Activated CD4-positive, alpha-beta T cell treated with anti-CD3 and anti-CD28 coated beads for 4 hours (primary cell): ENCODE measurements at regions not wholly inside any gene's neighbourhood (a gene's known extent, or its start where the extent isn't known, plus 50 kb on each side); places are given as distances from the start of the nearest gene placed in this dataset.
"Not testable (repeated sequence)": the region's sequence is repeated elsewhere in the genome, so short reads cannot be mapped to it uniquely, and the experiment has no call there.

Source experiments
- DNase-seq, 2 donors: peaks; one replicate each; pipeline ENCODE4 v3.0.0-alpha.2; 2020

DNA sequence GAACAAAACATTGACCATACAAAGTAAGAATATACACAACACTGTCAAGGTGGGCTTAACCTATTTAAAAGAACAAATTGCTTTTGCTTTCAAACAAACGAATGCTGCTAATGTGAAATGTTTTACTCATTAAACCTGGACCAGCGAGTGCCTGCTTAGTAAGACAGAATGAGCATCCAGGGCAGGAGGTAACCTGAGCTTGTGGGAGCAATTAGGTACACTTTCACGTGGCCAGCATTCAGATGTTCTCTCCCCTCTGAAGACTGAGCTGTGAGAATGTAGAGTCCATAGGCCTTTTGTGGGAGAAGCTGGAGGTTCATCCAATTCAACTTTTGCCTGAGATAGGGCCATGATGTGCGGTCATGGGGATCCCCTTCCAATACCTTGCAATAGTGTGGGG, 266.5 kb downstream of the TSN start:
- DNase-seq: no peak

DNA sequence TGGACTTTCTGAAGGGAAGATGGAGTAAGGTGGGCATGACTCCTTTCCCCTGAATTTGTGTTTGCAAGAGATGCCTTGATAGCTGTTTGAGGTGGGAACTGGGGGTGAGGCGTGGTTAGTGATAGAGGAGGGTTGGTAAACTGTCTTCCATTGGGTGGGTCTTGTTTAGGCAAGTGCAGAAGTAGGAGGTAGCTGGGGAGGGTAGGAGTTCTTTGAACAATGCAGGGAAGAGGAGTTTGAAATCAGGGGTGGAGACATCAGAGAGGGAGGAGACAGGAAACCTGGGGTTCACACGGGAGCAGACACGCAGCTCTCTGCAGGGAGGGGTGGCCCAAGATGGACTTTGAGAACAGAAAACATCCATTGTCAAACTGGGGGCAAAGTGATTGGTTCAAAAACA, 267.1 kb downstream of the TSN start:
- DNase-seq: no peak

DNA sequence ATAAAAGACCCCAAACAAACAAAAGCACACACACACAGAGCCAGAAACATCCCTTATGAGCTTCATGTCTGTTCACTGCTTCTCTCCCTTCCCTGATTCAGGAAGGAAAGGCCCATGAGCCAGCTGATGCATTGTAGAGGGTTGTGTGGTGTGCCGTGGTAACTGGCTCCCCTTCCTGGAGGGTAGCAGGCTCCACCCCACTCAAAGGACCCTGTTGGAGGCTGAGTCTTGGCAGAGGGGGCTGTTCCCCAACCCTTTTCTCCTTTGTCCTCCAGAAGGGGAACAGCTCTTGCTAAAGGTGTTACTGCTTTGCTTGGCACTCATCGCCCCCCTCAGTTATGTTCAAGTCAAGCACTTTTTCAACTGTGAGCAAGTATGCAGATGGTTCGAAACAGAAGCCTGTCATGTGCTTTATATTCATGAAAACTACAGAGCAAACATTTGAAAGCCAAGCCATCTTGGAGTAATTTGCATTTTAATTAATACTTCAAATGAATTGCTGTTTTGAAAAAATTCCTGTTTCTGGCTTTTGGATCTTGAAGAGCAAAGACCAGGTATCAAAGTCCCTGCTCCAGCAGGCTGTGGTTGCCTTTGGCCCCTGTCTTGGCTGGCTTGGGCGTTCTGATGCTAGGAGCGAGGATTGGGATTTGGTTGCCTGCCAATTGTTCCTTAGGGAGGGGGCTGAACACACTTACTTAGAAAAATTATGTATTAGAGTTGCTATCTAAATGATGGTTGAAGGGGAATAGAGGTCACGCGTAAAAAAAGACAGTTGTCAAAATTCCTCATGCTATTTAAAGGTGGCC, 267.8 kb downstream of the TSN start:
- no peak for DNase-seq

DNA sequence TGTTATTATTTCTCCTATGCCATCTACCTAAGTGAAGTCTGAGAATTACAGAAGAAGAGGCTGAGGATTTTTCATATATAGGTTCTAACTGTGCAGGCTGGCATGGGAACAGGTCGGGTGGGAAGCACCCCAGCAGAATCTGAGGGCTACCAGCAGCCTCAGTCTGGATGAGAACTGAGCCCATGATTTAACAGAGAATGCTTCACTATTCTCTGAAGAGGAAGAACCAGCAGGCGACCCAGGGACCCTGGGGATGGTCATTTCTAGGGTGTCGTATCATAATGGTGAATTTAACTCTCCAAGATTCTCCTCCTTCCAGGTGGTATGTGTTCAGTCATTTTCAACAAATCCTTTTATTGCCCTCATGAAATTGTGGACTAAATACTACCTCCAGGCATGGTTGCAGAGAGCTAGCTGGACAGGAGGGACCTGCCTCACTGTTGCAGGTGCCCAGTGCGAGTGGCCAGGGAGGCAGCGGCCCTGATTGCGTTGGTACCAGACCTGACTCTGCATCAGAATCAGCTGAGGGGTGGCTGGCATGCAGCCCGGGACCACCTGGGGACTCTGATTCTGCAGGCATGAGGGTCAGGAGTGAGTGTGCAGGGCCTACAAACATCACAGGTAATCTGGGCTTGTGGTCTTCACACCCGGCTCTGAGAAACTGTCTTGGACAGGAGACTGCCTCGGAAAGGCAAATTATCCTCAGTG, 272.2 kb downstream of the TSN start:
- no peak for DNase-seq

DNA sequence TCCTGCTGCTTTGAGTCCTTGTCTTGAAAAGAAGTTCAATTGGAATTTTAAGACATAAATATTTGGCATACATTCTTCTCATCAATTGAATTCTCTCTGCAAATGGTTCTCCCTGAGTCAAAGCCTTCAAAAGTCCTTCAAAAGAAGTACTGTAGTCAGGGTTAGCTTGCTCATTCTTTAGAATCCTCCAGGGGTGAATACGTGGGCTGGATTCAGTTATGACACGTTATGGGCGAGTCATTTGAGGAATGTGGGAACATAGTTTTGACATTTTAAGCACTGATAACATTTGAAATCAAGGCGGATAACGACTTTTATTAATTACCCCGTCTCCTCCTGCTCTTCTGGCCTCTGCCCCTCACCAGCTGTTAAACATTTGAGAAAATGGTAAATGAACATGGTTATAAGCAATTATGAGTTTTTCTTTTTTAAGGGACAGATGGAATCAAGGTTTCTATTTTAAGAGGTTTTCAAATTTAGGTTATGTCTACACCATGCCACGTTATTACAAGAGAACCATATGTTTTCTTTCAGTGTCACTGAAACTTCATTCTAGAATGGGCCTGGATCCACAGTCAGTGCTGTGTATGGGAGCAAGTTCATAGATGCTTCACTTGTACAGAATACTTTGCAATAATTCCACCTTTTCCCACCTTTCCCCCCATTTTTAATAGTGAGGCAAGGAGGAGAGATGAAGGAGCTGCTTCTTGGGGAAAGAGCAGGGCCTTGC, 273.1 kb downstream of the TSN start:
- DNase-seq: no peak

DNA sequence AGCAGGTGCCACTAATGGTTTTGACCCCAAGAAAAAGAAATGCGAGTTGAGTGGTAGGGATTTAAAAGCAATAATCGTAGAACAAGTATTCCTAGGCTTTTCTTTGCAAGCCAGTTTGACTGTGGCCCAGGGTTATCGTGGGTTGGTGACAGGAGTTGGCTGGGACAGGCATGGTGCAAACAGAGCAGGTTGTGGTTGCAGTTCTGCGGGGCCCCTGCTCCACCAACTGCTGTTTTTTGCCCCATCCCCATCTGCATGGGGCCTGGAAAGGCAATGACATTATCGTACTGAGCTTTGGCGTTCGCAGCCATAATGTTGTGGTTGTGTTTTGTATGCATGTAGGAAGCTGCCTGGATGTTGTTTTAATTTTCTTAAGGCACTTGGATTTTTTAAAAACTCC, 274.0 kb downstream of the TSN start:
- DNase-seq: no peak

DNA sequence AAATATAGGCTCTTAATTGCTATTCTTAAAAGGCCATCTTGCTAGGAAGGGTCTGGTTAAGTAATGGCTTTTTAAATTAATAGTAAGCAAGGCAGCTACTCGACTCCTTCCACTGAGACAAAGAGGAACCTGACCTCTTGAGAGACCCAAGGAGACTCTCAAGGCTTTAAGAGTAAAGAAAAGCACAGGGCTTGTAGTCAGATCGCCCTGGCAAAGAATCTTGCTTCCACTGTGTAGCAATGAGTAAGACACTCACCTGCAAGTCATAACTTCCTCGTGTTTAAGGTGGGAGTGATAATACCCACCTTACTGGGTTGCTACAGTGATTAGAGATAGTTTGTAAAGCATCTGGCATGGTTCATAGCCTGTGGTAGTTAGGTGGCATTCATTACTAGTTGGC, 274.5 kb downstream of the TSN start:
- DNase-seq: no peak

DNA sequence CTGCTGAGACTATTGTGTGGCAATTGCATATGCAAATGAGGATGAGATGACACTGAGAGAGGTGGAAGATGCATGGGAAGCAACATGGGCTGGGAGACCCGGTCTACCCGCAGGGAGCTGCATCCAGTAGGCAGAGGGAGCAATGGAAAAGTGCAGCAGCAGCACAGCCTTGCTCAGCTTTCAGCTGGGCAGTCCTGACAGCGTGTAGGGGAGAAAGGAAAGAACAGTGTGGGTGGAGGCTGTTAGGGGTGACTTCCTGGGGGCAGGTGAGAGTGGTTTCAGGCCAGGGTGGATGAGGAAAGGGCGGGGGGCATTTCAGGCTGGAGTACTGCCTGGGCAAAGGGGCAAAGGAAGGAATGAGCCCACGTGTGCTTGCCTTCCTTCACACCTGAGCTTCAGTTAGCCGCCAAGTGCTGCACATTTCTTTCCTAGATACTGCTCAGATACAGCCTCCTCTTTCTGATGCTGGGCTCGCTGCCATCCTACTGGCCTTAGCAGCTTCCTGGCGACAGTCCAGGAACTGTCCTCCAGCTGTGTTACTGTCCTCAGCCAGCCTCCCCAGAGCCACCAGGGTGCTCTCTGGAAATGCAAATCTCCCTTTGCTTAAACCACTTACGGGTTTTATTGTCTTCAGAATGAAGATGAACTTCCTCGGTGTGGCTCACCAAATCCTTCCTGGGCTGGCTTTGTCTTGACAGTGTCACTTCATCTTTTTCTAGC, 276.3 kb downstream of the TSN start:
- DNase-seq: no peak

DNA sequence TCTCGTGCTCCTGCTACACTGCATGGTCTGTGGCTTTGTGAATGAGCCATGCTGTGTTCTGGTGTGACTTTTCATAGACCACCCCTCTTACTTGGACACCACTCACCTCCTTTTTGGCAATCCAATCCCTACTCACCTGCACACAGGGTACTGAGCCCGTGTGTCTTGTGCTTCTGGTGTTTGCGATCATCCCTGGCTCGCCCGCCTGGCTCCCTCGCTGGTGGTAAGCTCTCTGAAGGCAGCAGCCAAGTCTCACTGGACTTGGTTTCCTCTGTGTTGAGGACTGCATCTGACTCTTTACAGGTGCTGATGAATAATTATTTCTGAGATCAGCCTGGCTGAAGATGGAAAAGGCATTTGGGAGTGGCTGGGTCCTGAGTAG, 276.8 kb downstream of the TSN start:
- DNase-seq: no peak

DNA sequence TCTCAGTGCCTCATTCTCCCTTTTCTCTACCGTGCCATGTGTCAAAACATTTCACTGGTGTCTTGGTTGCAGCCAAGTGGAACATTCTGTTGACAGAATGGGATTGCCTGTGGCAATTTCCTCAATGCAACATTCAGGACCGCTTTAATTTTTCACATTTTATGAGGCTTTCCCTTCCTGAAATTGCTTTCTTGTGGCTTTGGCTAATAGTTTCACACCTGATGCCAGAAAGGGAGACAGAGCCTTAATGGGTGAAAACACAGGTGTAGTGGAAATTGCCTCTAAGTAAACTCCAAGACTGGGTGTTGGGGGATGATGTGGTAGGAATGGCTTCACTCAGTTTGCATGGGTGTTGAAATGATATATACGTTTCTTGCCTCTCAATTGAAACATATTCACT, 278.3 kb downstream of the TSN start:
- DNase-seq: no peak

DNA sequence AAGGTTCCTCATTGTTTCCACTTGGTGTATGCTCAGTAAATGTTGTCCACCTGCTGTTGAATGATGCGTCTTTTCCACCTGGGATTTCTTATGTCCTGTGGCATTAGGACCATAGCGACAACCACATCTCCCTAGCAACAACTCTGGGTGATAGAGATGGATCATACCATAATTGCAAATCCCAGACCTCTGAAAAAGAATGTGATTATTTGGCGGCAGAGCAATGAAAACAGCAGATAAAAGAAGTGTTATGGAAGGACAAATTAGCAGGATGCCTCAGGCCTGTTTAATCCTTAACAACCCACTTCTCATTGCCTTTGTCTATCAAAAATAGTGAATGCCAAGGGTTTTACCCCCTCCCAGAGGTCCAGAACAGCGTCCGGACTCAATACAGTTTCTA, 278.9 kb downstream of the TSN start:
- no peak for DNase-seq

DNA sequence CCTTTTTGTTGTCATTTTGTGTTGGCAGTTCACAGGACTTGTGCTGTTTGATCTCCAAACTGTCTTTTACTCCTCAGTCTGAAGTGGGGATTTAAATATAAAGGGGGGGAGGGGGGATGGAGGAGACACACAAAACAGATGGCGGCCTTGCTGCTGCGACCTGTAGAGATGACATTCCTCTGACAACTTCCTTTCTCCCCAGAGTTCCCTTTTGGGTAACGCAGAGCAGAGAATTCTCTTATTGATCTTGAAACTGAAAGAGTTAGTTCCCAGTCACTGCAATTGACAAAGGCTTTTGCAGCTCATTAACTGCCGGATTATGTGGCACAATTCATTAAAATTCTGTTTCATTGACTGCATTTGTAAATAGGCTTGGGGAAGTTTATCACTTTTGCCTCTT, 279.3 kb downstream of the TSN start:
- DNase-seq: no peak

DNA sequence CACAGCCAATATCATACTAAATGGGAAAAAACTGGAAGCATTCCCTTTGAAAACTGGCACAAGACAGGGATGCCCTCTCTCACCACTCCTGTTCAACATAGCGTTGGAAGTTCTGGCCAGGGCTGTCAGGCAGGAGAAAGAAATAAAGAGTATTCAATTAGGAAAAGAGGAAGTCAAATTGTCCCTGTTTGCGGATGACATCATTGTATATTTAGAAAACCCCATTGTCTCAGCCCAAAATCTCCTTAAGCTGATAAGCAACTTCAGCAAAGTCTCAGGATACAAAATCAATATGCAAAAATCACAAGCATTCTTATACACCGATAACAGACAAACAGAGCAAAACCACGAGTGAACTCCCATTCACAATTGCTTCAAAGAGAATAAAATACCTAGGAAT, 283.4 kb downstream of the TSN start:
- not testable (repeated sequence) for DNase-seq

DNA sequence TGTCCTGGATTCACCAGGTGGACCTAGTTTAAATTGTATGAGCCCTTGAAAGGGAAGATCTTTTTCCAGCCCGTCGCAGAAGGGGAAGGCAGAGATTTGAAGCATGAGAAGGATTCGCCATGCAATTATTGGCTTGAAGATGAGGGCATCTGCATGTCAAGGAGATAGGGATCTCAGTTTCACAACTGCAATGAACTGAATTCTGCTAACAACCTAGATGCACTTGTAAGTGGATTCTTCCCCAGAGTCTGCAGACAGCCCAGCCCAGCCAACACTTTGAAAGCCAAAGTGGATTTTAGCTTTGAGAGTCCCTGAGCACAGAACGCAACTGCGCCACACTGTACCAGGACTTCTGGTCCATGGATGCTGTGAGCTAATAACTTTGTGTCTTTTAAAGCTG, 286.0 kb downstream of the TSN start:
- DNase-seq: no peak

DNA sequence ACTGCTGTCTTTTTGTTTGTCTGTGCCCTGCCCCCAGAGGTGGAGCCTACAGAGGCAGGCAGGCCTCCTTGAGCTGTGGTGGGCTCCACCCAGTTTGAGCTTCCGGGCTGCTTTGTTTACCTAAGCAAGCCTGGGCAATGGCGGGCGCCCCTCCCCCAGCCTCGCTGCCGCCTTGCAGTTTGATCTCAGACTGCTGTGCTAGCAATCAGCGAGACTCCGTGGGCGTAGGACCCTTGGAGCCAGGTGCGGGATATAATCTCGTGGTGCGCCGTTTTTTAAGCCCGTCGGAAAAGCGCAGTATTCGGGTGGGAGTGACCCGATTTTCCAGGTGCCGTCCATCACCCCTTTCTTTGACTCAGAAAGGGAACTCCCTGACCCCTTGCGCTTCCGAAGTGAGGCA, 296.2 kb downstream of the TSN start:
- not testable (repeated sequence) for DNase-seq

DNA sequence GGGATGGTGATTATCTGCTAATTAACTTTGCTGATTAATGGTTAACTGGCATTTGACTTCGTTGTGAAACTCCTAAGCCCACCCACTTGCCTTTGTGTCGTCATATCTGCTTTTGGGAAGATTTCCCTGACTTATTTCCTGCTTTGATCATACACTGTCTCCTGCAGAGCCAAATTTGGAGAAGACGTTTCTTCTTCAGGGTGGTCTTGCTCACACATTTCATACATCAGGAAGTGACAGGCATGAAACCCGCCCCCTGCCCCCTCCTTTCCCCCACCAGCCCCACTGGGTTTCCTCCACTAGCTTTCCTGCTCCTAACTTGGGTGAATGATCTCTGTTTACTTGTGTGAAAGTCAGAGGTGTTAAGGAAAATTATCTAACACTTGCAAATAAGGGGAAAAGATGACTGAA, 300.1 kb downstream of the TSN start:
- no peak for DNase-seq

DNA sequence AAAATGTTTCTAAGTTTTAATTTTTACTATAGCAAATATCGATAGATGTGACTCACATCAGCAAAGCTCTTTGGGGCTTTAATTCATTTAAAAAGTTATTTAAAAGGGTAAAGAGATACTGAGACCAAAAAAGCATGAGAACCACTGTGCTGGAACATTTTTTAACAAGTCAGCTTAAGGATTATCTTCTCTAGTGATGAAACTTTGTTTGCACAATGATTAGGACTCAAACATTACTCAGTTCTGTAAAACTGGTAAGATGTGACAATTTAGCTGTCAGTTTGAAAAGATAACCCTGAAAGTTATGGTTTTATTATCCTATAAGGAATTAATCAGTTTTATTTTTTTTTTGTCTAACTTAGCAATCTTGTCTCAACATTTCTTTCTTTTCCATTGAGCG, 301.4 kb downstream of the TSN start:
- DNase-seq: no peak

DNA sequence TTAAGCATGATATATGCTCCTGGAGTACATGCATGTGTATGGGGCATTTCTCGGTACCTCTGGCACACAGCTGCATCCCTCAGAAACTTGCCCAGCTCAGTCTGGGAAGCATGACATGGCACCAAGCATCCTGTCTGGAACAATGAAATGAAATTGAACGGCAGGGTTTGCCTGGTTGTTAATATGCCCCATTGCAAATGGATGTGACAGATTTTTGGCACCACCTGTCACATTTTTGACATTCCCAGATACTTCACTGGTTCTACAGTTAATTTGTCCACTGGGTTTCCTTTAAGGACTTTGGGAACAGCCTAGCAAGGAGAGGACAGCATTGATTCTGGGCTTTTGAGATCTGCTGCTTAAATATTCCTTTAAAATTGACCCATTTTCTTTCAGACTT, 305.8 kb downstream of the TSN start:
- DNase-seq: no peak

DNA sequence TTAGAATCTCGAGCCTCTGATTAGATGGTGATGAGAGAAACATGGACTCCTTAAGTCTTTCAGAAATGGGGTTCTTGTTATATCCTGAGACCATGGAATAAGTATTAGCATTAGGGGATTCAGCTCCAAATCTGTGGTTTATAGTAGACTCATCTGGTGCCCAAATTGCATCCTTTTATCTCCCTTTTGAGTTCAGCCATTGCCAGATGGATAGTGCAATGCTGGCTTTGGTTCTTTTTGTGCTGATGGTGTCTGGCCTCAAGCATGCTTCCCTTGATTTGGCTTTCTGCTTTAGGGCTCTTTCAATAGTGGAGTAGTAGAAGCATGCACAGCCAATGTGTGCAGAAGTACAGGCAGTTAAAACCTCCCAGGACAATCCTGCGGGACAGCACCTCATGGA, 306.4 kb downstream of the TSN start:
- no peak for DNase-seq

DNA sequence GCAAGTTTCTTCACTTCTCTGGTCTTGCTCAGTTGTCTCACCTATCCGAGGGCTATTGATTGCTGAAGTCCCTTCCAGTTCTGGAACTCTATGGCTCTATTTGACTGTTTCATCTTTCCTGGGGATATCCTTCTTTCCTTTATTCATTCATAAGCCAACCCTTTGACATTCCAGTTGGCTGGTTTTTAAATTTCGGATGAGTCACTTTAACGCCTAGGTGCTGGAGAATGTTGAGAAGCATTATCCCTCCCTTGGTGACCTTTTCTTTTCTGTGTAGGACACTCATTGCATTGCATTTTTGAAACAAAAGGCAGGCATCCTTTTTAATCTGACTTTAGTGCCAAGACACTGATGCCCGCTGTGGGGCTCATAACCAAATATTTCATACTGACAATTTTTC, 307.1 kb downstream of the TSN start:
- no peak for DNase-seq

DNA sequence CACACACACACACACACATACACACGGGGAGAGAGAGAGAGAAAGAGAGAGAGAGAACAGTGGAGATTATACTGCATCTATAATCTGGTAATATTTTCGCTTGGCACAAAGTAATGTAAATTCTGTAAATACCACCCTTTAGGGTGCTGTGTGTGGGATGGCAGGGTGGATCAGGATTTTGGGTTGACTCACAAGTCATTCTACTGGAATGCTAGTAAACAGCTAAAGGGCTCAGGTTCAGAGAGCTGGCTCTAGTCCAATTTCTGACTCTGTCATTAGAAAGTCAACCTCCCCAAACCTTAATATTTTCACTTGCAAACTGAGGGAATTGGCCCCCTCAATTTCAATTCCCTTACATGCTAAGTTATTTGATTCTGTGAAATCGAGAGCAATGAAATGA, 308.3 kb downstream of the TSN start:
- DNase-seq: no peak

DNA sequence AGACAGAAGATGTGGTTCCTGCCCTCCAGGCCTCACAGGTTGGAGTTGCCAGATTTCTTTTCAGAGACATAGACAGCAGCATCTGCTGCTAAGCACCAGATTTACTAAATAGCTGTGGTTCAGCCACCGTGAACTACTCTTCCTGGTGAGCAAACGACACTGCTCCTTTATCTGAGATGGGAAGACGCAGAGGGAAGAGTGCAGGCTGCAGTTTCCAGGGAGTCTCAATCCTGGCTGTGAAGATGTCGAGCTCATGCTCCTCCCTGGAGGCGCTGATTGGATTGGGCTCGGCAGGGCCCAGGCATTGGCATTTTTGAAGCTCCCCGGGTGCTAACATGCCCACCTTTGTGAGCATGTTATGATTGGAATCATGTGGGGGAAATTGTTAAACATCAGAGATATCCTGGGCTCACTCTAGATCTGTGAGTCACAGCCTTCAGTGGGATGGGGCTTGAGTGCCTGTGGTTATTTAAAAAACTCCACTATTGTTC, 314.8 kb downstream of the TSN start:
- no peak for DNase-seq

DNA sequence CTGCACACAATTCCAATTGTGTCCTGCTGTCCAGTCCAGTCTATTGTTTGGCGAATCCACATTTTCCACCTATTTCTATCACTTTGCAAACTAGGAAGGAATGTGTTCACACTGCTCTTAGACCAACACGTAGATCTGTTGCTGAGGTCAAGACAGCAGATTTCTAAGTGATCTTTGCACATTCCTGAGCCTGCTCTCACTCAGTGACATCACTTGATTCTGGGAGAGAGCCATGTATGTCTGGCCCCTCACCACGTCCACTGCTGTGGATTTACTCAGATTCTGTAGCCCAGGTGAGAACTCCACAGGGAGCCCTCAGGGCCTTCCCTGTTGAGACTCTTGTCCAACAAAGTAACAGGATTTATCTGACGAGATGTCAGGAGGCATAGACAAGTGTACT, 317.2 kb downstream of the TSN start:
- DNase-seq: no peak
